ENCODE measurements at regions not wholly inside any gene's neighbourhood (a gene's known extent, or its start where the extent isn't known, plus 50 kb on each side); places are given as distances from the start of the nearest gene placed in this dataset.

DNA sequence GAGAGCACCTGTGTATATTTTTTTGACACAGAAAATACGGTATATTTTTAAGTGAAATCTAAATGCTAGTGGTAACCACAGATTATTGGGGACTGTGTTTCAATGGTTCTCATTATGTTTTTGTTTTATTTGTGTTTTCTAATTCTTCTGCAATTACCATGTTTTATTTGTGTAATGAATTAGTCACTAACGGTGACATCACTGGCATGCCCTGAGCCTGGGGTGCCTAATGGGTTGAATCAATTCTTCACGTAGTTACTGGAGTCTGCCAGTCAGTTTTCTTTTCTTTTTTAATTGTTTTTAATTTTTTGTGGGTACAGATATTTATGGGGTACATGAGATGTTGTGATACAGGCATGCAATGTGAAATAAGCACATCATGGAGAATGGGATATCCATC lies 168.8 kb downstream of the RELL1 start:
- Mint-ChIP-seq H3K4me1 (peaks cover 9% of the 10 kb centered on the region in 2 experiments), H3K36me3 (ENCODE audit: insufficient read depth in 1 of 3, low read depth in 3 of 3) (peaks cover 0 to 8% (median 4%) of the 10 kb centered on the region in 3 experiments; a peak in 3 of 7 replicates), H3K27me3 (ENCODE audit: low read depth) (no peaks in the 10 kb centered on the region), H3K4me3 (no peak overlapping the region), H3K9me3 (peaks cover 6 to 8% of the 10 kb centered on the region in 2 experiments), H3K27ac (no peak overlapping the region)
- Histone ChIP-seq H4K5ac (ENCODE audit: insufficient read length, low read depth, low read length) (no peak overlapping the region), H2BK120ac (ENCODE audit: low read depth, low read length, poor library complexity, severe bottlenecking) (no peak overlapping the region), H3K14ac (ENCODE audit: insufficient read depth, low read length) (no peak overlapping the region), H3K79me2 (ENCODE audit: insufficient read depth, low read length) (no peaks in the 10 kb centered on the region), H3K23me2 (ENCODE audit: insufficient read length, low read depth, low read length, poor library complexity, severe bottlenecking) (no peaks in the 10 kb centered on the region), H2AFZ (ENCODE audit: low read length) (no peak overlapping the region), H3T11ph (ENCODE audit: low read length) (no peak overlapping the region), H3K9ac (ENCODE audit: extremely low read depth, insufficient read length, low read length) (no peak overlapping the region), H3K27me3 (ENCODE audit: insufficient read depth, low read length) (no peaks in the 10 kb centered on the region), H4K20me1 (ENCODE audit: control insufficient read depth, insufficient read depth, insufficient read length) (no peaks in the 10 kb centered on the region), H2BK20ac (ENCODE audit: low read depth, low read length, poor library complexity, severe bottlenecking) (no peak overlapping the region), H3K79me1 (ENCODE audit: insufficient read depth, low read depth, low read length, poor library complexity, severe bottlenecking) (no peaks in the 10 kb centered on the region), H2AK5ac (ENCODE audit: insufficient read length, low read length) (no peak overlapping the region), H3K4me1 (ENCODE audit: insufficient read depth, low read length) (no peaks in the 10 kb centered on the region), H3K56ac (ENCODE audit: insufficient read length, low read depth, low read length) (no peak overlapping the region), H3K9me3 (ENCODE audit: control insufficient read depth, low read depth, low read length) (no peaks in the 10 kb centered on the region), H3K4ac (ENCODE audit: low read depth, low read length) (no peak overlapping the region), H3K4me2 (ENCODE audit: insufficient read depth, insufficient read length, low read length) (no peak overlapping the region), H2BK15ac (ENCODE audit: low read depth, low read length) (no peak overlapping the region), H4K91ac (ENCODE audit: insufficient read length, low read depth, low read length) (no peak overlapping the region), H2BK5ac (ENCODE audit: insufficient read length, low read length) (no peak overlapping the region), H3K18ac (ENCODE audit: insufficient read length, low read depth, low read length) (no peak overlapping the region), H2BK12ac (ENCODE audit: insufficient read length, low read depth, low read length) (no peak overlapping the region), H3K27ac (ENCODE audit: insufficient read length, low read depth, low read length) (no peak overlapping the region), H3K23ac (ENCODE audit: insufficient read length, low read depth, low read length) (no peak overlapping the region), H4K8ac (replicated peaks; ENCODE audit: insufficient read length, low read depth, low read length) (no peak overlapping the region)
- no CpG with 5 or more reads among the region's 3 CpGs for WGBS (ENCODE audit: extremely low coverage, insufficient read length, low lambda C conversion rate)
- no peak for DNase-seq
- no peak for TF ChIP-seq CTCF (conservative IDR thresholded peaks at IDR 0.05)

Data from H9 (cell line).